Inflammatory macrophage treated with lipopolysaccharide for 1 hour (primary cell): ENCODE measurements at regions not wholly inside any gene's neighbourhood (a gene's known extent, or its start where the extent isn't known, plus 50 kb on each side); places are given as distances from the start of the nearest gene placed in this dataset.

Experiments
- DNase-seq, 2 donors: peaks; one replicate each; pipeline ENCODE4 v3.0.0-alpha.2; 2020 to 2022

- DNase-seq, result no peak
Observed at GRCh38 chr12:94745562-94745961, 95.2 kb upstream of the TMCC3 start.

GRCh38 chr12:94743174-94743573 lies 92.8 kb upstream of the TMCC3 start:
- no peak for DNase-seq

- no peak for DNase-seq
Observed at GRCh38 chr12:94740601-94741362, 90.4 kb upstream of the TMCC3 start.

GRCh38 chr12:94736820-94737219 lies 86.5 kb upstream of the TMCC3 start:
- no peak for DNase-seq

- no peak for DNase-seq
Observed at GRCh38 chr12:94736004-94736403, 85.6 kb upstream of the TMCC3 start.

GRCh38 chr12:94733727-94734126 lies 83.4 kb upstream of the TMCC3 start:
- no peak for DNase-seq

- no peak for DNase-seq
Observed at GRCh38 chr12:94732367-94732990, 82.1 kb upstream of the TMCC3 start.

GRCh38 chr12:94731733-94732360 lies 81.5 kb upstream of the TMCC3 start:
- peak in 1 of 2 donors; percentile 25 for DNase-seq

GRCh38 chr12:94730847-94731246 lies 80.5 kb upstream of the TMCC3 start:
- no peak for DNase-seq

- no peak for DNase-seq
Observed at GRCh38 chr12:94726236-94726835, 76.0 kb upstream of the TMCC3 start.

- peak; percentile 59 to 61 for DNase-seq
Observed at GRCh38 chr12:94725375-94726168, 75.2 kb upstream of the TMCC3 start.

GRCh38 chr12:94722664-94723063 lies 72.3 kb upstream of the TMCC3 start:
- no peak for DNase-seq

- DNase-seq, result peak; percentile 23 to 37
Observed at GRCh38 chr12:94721173-94721572, 70.8 kb upstream of the TMCC3 start.

- DNase-seq, result no peak
Observed at GRCh38 chr12:94718114-94718513, 67.8 kb upstream of the TMCC3 start.

GRCh38 chr12:94717656-94718055 lies 67.3 kb upstream of the TMCC3 start:
- DNase-seq, result no peak

GRCh38 chr12:94717108-94717507 lies 66.8 kb upstream of the TMCC3 start:
- no peak for DNase-seq

- no peak for DNase-seq
Observed at GRCh38 chr12:94716339-94716738, 66.0 kb upstream of the TMCC3 start.

GRCh38 chr12:94714378-94715114 lies 64.2 kb upstream of the TMCC3 start:
- no peak for DNase-seq

GRCh38 chr12:94712815-94713515 lies 62.6 kb upstream of the TMCC3 start:
- no peak for DNase-seq

GRCh38 chr12:94710933-94711332 lies 60.6 kb upstream of the TMCC3 start:
- peak in 1 of 2 donors; percentile 48 for DNase-seq

- no peak for DNase-seq
Observed at GRCh38 chr12:94707892-94708291, 57.5 kb upstream of the TMCC3 start.
